ENCODE measurements at regions not wholly inside any gene's neighbourhood (a gene's known extent, or its start where the extent isn't known, plus 50 kb on each side); places are given as distances from the start of the nearest gene placed in this dataset.
"Not testable (repeated sequence)": the region's sequence is repeated elsewhere in the genome, so short reads cannot be mapped to it uniquely, and the experiment has no call there.

DNA sequence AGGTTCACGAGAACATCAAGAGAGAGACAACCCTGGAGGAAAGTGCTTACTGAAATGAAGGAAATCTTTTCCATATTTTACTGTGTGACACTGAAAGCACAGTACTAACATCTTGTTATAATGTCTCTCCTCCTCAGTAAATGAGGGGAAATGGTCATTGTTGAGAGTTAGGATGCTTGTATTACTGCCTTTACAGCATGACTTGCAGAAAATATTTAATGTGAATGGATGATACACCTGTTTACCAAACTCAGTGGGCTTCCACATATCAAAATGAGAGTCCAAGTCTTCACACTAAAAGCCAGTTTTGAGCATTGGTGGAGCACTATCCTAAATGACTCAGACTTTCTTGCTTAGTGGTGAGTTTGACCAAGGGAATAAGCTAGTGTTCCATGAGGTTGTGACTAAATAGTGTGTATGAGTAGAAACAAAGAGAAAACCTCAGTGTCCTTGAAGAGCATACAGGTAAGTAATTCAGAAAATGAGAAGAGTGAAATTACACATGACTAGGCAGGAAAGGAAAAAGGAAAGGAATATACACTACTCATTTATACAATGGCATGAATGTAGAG is 930.7 kb upstream of the CELF4 start:
- H4K20me1 ChIP-seq (ENCODE audit: low read length), result no peaks in the 10 kb centered on the region
- H3K4me1 ChIP-seq (ENCODE audit: insufficient read depth, low read length), result no peaks in the 10 kb centered on the region
- ATAC-seq, result no peak
- no peaks in the 10 kb centered on the region for H3F3A ChIP-seq (ENCODE audit: low read length, unreplicated experiment)
- TF ChIP-seq EZH2phosphoT487 (IDR thresholded peaks at IDR 0.05; ENCODE audit: borderline replicate concordance, low read length) (no peak), EZH2 (IDR thresholded peaks at IDR 0.05; ENCODE audit: low read length, unreplicated experiment) (no peak)
- TF ChIP-seq, protein P1, sequence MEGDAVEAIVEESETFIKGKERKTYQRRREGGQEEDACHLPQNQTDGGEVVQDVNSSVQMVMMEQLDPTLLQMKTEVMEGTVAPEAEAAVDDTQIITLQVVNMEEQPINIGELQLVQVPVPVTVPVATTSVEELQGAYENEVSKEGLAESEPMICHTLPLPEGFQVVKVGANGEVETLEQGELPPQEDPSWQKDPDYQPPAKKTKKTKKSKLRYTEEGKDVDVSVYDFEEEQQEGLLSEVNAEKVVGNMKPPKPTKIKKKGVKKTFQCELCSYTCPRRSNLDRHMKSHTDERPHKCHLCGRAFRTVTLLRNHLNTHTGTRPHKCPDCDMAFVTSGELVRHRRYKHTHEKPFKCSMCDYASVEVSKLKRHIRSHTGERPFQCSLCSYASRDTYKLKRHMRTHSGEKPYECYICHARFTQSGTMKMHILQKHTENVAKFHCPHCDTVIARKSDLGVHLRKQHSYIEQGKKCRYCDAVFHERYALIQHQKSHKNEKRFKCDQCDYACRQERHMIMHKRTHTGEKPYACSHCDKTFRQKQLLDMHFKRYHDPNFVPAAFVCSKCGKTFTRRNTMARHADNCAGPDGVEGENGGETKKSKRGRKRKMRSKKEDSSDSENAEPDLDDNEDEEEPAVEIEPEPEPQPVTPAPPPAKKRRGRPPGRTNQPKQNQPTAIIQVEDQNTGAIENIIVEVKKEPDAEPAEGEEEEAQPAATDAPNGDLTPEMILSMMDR (conservative IDR thresholded peaks at IDR 0.05; ENCODE audit: low read depth, low read length), result no peak
- DNase-seq, result no peak
- no peaks in the 10 kb centered on the region for H3K27me3 ChIP-seq (ENCODE audit: low read length)
- no peaks in the 10 kb centered on the region for H3K9me3 ChIP-seq (ENCODE audit: low read length)
- BruUV-seq (replicated peaks), result no TSS peak
- H3K9me2 ChIP-seq (replicated peaks; ENCODE audit: low read length), result no peaks in the 10 kb centered on the region
- POLR2A ChIA-PET (ENCODE audit: unreplicated experiment), result no interaction called here
- H3K79me2 ChIP-seq (ENCODE audit: low read length), result no peaks in the 10 kb centered on the region
- intact Hi-C loops (cut with micrococcal nuclease), result no loop called here
- no peak overlapping the region for H3K9ac ChIP-seq (ENCODE audit: low read length)
- no peak overlapping the region for H3K4me3 ChIP-seq (ENCODE audit: low read length)
- CTCF ChIA-PET, result no interaction called here
- no peaks in the 10 kb centered on the region for H3K36me3 ChIP-seq (ENCODE audit: low read depth, low read length)
- no peak overlapping the region for H3K4me2 ChIP-seq (ENCODE audit: low read length)
- no peak overlapping the region for H3K27ac ChIP-seq (ENCODE audit: low read length)
- H2AFZ ChIP-seq (ENCODE audit: low read length), result no peak overlapping the region

DNA sequence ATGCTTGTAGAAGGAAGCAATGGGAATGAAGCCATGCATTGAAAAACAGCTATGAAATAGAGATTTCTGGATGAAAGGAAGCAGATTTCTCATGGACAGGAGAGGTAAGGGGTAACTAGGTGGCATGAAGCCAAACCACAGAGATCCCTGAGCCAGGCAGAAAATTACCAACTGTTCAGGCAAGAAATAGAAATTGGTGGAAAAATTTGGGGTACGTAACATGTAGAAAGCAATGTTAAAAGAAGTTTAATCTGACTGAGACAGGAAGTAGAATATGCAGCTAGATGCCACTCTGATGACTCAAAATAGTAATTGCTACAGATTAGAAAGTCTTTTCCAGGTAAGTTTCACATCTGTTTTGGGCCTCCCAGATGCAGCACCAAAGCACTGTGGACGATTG is 928.5 kb upstream of the CELF4 start:
- Histone ChIP-seq H3K4me1 (ENCODE audit: insufficient read depth, low read length) (no peaks in the 10 kb centered on the region), H3F3A (ENCODE audit: low read length, unreplicated experiment) (no peaks in the 10 kb centered on the region), H3K9ac (ENCODE audit: low read length) (no peak overlapping the region), H3K79me2 (ENCODE audit: low read length) (no peaks in the 10 kb centered on the region), H3K36me3 (ENCODE audit: low read depth, low read length) (no peaks in the 10 kb centered on the region), H3K27ac (ENCODE audit: low read length) (no peak overlapping the region), H2AFZ (ENCODE audit: low read length) (no peak overlapping the region), H3K27me3 (ENCODE audit: low read length) (no peaks in the 10 kb centered on the region), H4K20me1 (ENCODE audit: low read length) (no peaks in the 10 kb centered on the region), H3K4me3 (ENCODE audit: low read length) (no peak overlapping the region), H3K4me2 (ENCODE audit: low read length) (no peak overlapping the region), H3K9me3 (ENCODE audit: low read length) (no peaks in the 10 kb centered on the region), H3K9me2 (replicated peaks; ENCODE audit: low read length) (no peaks in the 10 kb centered on the region)
- intact Hi-C loops (cut with micrococcal nuclease), result no loop called here
- ChIA-PET CTCF (no interaction called here), POLR2A (ENCODE audit: unreplicated experiment) (no interaction called here)
- DNase-seq (no peak), ATAC-seq (no peak)
- TF ChIP-seq EZH2 (IDR thresholded peaks at IDR 0.05; ENCODE audit: low read length, unreplicated experiment), result no peak
- no TSS peak for BruUV-seq (replicated peaks)

DNA sequence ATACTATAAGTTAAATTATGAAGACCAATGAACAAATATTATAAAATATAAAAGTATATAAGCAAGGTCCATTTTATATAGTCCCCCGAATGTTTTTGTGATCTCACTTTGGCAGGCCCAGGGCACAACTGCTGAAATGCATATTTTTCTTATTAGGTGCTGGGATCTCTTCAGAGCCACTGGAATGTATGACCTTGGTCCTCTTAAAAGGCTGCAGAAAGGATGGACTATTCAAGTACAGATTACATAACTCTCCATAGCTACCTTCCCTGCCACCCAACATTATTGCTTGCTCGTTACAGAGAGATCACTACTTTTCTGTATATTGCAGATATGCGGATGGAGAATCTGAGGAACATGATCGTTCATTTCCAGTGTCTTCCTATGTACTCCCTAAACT is 925.6 kb upstream of the CELF4 start:
- Histone ChIP-seq H3K27me3 (ENCODE audit: low read length) (no peaks in the 10 kb centered on the region), H3K4me3 (ENCODE audit: low read length) (no peak overlapping the region), H3K9me2 (replicated peaks; ENCODE audit: low read length) (no peaks in the 10 kb centered on the region), H3K4me2 (ENCODE audit: low read length) (no peak overlapping the region), H3K9ac (ENCODE audit: low read length) (no peak overlapping the region), H3K36me3 (ENCODE audit: low read depth, low read length) (no peaks in the 10 kb centered on the region), H3K9me3 (ENCODE audit: low read length) (no peaks in the 10 kb centered on the region), H2AFZ (ENCODE audit: low read length) (no peak overlapping the region), H3K4me1 (ENCODE audit: insufficient read depth, low read length) (no peaks in the 10 kb centered on the region), H3K79me2 (ENCODE audit: low read length) (no peaks in the 10 kb centered on the region), H3F3A (ENCODE audit: low read length, unreplicated experiment) (no peaks in the 10 kb centered on the region), H3K27ac (ENCODE audit: low read length) (no peak overlapping the region), H4K20me1 (ENCODE audit: low read length) (no peaks in the 10 kb centered on the region)
- BruUV-seq (replicated peaks), result no TSS peak
- no peak for ATAC-seq
- intact Hi-C loops (cut with micrococcal nuclease), result no loop called here
- TF ChIP-seq, protein P1 (conservative IDR thresholded peaks at IDR 0.05; ENCODE audit: low read depth, low read length), result no peak
- TF ChIP-seq EZH2 (IDR thresholded peaks at IDR 0.05; ENCODE audit: low read length, unreplicated experiment) (no peak), EZH2phosphoT487 (IDR thresholded peaks at IDR 0.05; ENCODE audit: borderline replicate concordance, low read length) (no peak)
- ChIA-PET POLR2A (ENCODE audit: unreplicated experiment) (no interaction called here), CTCF (no interaction called here)
- DNase-seq, result no peak

DNA sequence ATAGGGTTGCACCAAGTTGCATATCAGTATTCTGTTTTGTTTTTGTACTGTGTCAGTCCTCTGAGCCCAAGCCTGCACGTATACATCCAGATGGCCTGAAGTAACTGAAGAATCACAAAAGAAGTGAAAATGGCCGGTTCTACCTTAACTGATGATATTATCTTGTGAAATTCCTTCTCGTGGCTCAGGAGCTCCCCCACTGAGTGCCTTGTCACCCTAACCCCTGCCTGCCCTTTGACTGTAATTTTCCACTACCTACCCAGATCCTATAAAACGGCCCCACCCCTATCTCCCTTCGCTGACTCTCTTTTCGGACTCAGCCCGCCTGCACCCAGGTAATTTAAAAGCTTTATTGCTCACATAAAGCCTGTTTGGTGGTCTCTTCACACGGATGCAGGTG is 924.1 kb upstream of the CELF4 start:
- ATAC-seq, result not testable (repeated sequence)

More for the DNA sequence above, 924.1 kb upstream of the CELF4 start:
- DNase-seq; intact Hi-C loops (cut with micrococcal nuclease); H3K4me3 ChIP-seq (ENCODE audit: low read length); CTCF ChIA-PET; H3K9me2 ChIP-seq (replicated peaks; ENCODE audit: low read length); BruUV-seq (replicated peaks); H3K9ac ChIP-seq (ENCODE audit: low read length); H3K4me2 ChIP-seq (ENCODE audit: low read length); H3K9me3 ChIP-seq (ENCODE audit: low read length); H2AFZ ChIP-seq (ENCODE audit: low read length); H3F3A ChIP-seq (ENCODE audit: low read length, unreplicated experiment); H3K27me3 ChIP-seq (ENCODE audit: low read length); H3K27ac ChIP-seq (ENCODE audit: low read length); POLR2A ChIA-PET (ENCODE audit: unreplicated experiment); H3K79me2 ChIP-seq (ENCODE audit: low read length); H4K20me1 ChIP-seq (ENCODE audit: low read length); H3K4me1 ChIP-seq (ENCODE audit: insufficient read depth, low read length); H3K36me3 ChIP-seq (ENCODE audit: low read depth, low read length): not testable (repeated sequence)
